B cell (primary cell): ENCODE measurements at regions not wholly inside any gene's neighbourhood (a gene's known extent, or its start where the extent isn't known, plus 50 kb on each side); places are given as distances from the start of the nearest gene placed in this dataset.

Experiments used
- ATAC-seq: fragments of 200-7000 bp; cut with Tn5 transposase; one replicate; pipeline ENCODE4 v1.10.0; 2021; ENCODE audit warnings: low read depth, mild to moderate bottlenecking, moderate number of reproducible peaks, moderate library complexity
- CTCF ChIA-PET: fragments of 350-600 bp; sonication (Branson Sonifier 250); formaldehyde crosslinking; loops from one replicate; lab custom pipeline; 2021; ENCODE audit warnings: antibody characterized with exemption, inconsistent platforms; lab: Charles Lee
- POLR2A ChIA-PET: fragments of 350-600 bp; sonication (Branson Sonifier 250); formaldehyde crosslinking; loops from one replicate; lab custom pipeline; 2021; ENCODE audit warnings: antibody characterized with exemption; lab: Charles Lee
- DNase-seq: peaks from one replicate; pipeline ENCODE4 v3.0.0; 2013
- H2AFZ ChIP-seq: 2 replicates; pipeline ENCODE4 v1.6.1; 2012; ENCODE audit warnings: mild to moderate bottlenecking, low read depth, low read length; ENCODE audit not compliant: insufficient read depth, poor library complexity, severe bottlenecking
- H3K27ac ChIP-seq, 2 donors: 1 replicate in 1 of 2; 2 replicates in 1 of 2; pipeline ENCODE4 v1.5.1; 2012 to 2013; ENCODE audit warnings: low read length in 2 of 2, mild to moderate bottlenecking in 2 of 2, moderate library complexity in 1 of 2
- H3K27me3 ChIP-seq, 4 experiments: fragments of 200-600 bp in 1 of 4; sonication (generic) in 1 of 4; replicated peaks in 1 of 4; 1 replicate in 2 of 4; 2 replicates in 2 of 4; pipeline versions ENCODE4 v1.6.1 to v1.7.0; 2013 to 2016; ENCODE audit warnings: low read length in 3 of 4, mild to moderate bottlenecking in 2 of 4, mixed read lengths in 1 of 4, moderate library complexity in 1 of 4; ENCODE audit not compliant: insufficient read depth in 4 of 4, control insufficient read depth in 3 of 4; ENCODE audit errors: control extremely low read depth in 1 of 4
- H3K36me3 ChIP-seq, 2 experiments: replicated peaks in 1 of 2; 1 replicate in 1 of 2; 2 replicates in 1 of 2; pipeline versions ENCODE4 v1.6.1 to v1.7.1; 2013; ENCODE audit warnings: low read length in 1 of 2; ENCODE audit not compliant: insufficient read depth in 2 of 2, control insufficient read depth in 1 of 2; ENCODE audit errors: control extremely low read depth in 1 of 2, extremely low read depth in 1 of 2
- H3K4me1 ChIP-seq, 2 donors: fragments of 200-600 bp in 1 of 2; sonication (generic) in 1 of 2; 1 replicate in 1 of 2; 2 replicates in 1 of 2; pipeline versions ENCODE4 v1.5.1 to v1.6.1; 2013 to 2017; ENCODE audit warnings: low read length in 2 of 2; ENCODE audit not compliant: control insufficient read depth in 2 of 2, insufficient read depth in 2 of 2
- H3K4me2 ChIP-seq: replicated peaks from 2 replicates; pipeline ENCODE3; 2012; ENCODE audit warnings: mild to moderate bottlenecking, low read depth, low read length; ENCODE audit not compliant: poor library complexity, severe bottlenecking
- H3K4me3 ChIP-seq, 5 experiments: fragments of 200-600 bp in 1 of 5; sonication (generic) in 1 of 5; 1 replicate in 3 of 5; 2 replicates in 2 of 5; pipeline versions ENCODE4 v1.5.1 to v1.7.0; 2011 to 2016; ENCODE audit warnings: low read length in 4 of 5, mild to moderate bottlenecking in 4 of 5, low read depth in 2 of 5, control low read depth in 1 of 5, moderate library complexity in 1 of 5; ENCODE audit not compliant: insufficient read depth in 1 of 5; ENCODE audit errors: control extremely low read depth in 1 of 5, extremely low read depth in 1 of 5
- H3K79me2 ChIP-seq: fragments of 200-600 bp; sonication (generic); one replicate; pipeline ENCODE4 v1.6.0; 2016; ENCODE audit warnings: low read length; ENCODE audit not compliant: control insufficient read depth, insufficient read depth
- H3K9ac ChIP-seq: fragments of 200-600 bp; sonication (generic); 2 replicates; pipeline ENCODE4 v1.6.1; 2017; ENCODE audit warnings: mild to moderate bottlenecking, low read length, moderate library complexity
- H3K9me3 ChIP-seq, 3 donors: one replicate each; pipeline versions ENCODE4 v1.6.1 to v1.7.1; 2013; ENCODE audit warnings: low read length in 2 of 3; ENCODE audit not compliant: control insufficient read depth in 2 of 3, insufficient read depth in 1 of 3; ENCODE audit errors: control extremely low read depth in 1 of 3
- H4K20me1 ChIP-seq: 2 replicates; pipeline ENCODE4 v1.6.0; 2012; ENCODE audit warnings: mild to moderate bottlenecking, low read length; ENCODE audit not compliant: insufficient read depth, control insufficient read depth, poor library complexity, severe bottlenecking
- H3K27ac Mint-ChIP-seq: one replicate; pipeline ENCODE4 v1.8.0; 2021; ENCODE audit warnings: mixed read lengths
- H3K27me3 Mint-ChIP-seq: one replicate; pipeline ENCODE4 v1.8.0; 2021; ENCODE audit warnings: mixed read lengths
- H3K4me1 Mint-ChIP-seq: one replicate; pipeline ENCODE4 v1.8.0; 2021; ENCODE audit warnings: mixed read lengths
- H3K4me3 Mint-ChIP-seq: one replicate; pipeline ENCODE4 v1.8.0; 2021; ENCODE audit warnings: mixed read lengths
- H3K9me3 Mint-ChIP-seq: one replicate; pipeline ENCODE4 v1.8.0; 2022; ENCODE audit warnings: mixed read lengths; ENCODE audit not compliant: insufficient read depth
- EZH2 ChIP-seq: IDR thresholded peaks from 2 replicates; pipeline ENCODE4 v1.6.1; 2012; ENCODE audit warnings: borderline replicate concordance, low read depth, mild to moderate bottlenecking, moderate library complexity, low read length; ENCODE audit not compliant: insufficient read depth, poor library complexity, severe bottlenecking
- WGBS: methylation state at CpG from one replicate; pipeline ENCODE4 v1.1.5; 2013; ENCODE audit warnings: missing lambda C conversion rate; ENCODE audit not compliant: insufficient coverage; 5-methylcytosine and 5-hydroxymethylcytosine counted together
- intact Hi-C: fragments of 100-400 bp; cut with micrococcal nuclease; formaldehyde crosslinking; loops from one replicate; pipeline ENCODE4 v1.10.0; 2022
- TF ChIP-seq, protein P1 (sequence below): fragments of 200-600 bp; IDR thresholded peaks from one replicate; pipeline ENCODE4 v1.8.0; 2022; ENCODE audit warnings: antibody characterized with exemption, mild to moderate bottlenecking

DNA sequence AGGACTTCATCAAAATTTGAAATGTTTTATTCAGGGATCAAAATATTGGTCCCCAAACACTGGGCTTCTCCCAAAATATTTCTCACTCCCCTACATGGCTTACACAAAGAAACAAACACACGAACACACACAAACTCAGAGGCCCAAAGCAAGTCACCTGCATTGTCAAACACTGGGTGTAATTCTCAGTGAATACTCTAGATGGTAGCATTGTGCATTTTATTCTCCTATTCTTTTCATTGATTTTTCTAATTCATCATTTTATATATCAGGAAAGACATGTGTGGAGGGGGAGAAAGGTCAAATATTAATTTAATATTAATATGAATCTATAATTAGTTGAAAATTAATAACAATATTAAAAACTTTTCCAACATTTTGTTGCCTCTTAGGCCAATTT, 72.3 kb upstream of the TNMD start:
- no peaks in the 10 kb centered on the region for H3K27me3 ChIP-seq
- POLR2A ChIA-PET, result no interaction called here
- H3K36me3 ChIP-seq, result no peaks in the 10 kb centered on the region
- H2AFZ ChIP-seq, result no peak overlapping the region
- no CpG with 5 or more reads among the region's 1 CpG for WGBS
- H4K20me1 ChIP-seq, result no peaks in the 10 kb centered on the region
- H3K9me3 ChIP-seq, result no peaks in the 10 kb centered on the region
- H3K4me3 ChIP-seq, result no peak overlapping the region
- no peaks in the 10 kb centered on the region for H3K79me2 ChIP-seq
- CTCF ChIA-PET, result interaction anchor here (0.9 to 2.9 kb wide), 16 partner anchors 9 to 262 kb away, joined by 3 to 24 read pairs (median 4); partner anchors contain the start of gene TSPAN6
- no peak overlapping the region for H3K9ac ChIP-seq
- Mint-ChIP-seq H3K27ac (no peak overlapping the region), H3K27me3 (peaks cover 3% of the 10 kb centered on the region), H3K9me3 (no peaks in the 10 kb centered on the region), H3K4me3 (no peak overlapping the region), H3K4me1 (no peaks in the 10 kb centered on the region)
- no peak overlapping the region for H3K27ac ChIP-seq
- no peak overlapping the region for H3K4me2 ChIP-seq
- no peaks in the 10 kb centered on the region for H3K4me1 ChIP-seq
- TF ChIP-seq, protein P1, sequence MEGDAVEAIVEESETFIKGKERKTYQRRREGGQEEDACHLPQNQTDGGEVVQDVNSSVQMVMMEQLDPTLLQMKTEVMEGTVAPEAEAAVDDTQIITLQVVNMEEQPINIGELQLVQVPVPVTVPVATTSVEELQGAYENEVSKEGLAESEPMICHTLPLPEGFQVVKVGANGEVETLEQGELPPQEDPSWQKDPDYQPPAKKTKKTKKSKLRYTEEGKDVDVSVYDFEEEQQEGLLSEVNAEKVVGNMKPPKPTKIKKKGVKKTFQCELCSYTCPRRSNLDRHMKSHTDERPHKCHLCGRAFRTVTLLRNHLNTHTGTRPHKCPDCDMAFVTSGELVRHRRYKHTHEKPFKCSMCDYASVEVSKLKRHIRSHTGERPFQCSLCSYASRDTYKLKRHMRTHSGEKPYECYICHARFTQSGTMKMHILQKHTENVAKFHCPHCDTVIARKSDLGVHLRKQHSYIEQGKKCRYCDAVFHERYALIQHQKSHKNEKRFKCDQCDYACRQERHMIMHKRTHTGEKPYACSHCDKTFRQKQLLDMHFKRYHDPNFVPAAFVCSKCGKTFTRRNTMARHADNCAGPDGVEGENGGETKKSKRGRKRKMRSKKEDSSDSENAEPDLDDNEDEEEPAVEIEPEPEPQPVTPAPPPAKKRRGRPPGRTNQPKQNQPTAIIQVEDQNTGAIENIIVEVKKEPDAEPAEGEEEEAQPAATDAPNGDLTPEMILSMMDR, result peak; percentile 82
- TF ChIP-seq EZH2, result no peak
- intact Hi-C loops, result loop anchor here (1.0 kb wide), 2 partner anchors 124 to 173 kb away; partner anchors contain the start of gene TSPAN6
- DNase-seq (peak; percentile 31), ATAC-seq (no peak)

DNA sequence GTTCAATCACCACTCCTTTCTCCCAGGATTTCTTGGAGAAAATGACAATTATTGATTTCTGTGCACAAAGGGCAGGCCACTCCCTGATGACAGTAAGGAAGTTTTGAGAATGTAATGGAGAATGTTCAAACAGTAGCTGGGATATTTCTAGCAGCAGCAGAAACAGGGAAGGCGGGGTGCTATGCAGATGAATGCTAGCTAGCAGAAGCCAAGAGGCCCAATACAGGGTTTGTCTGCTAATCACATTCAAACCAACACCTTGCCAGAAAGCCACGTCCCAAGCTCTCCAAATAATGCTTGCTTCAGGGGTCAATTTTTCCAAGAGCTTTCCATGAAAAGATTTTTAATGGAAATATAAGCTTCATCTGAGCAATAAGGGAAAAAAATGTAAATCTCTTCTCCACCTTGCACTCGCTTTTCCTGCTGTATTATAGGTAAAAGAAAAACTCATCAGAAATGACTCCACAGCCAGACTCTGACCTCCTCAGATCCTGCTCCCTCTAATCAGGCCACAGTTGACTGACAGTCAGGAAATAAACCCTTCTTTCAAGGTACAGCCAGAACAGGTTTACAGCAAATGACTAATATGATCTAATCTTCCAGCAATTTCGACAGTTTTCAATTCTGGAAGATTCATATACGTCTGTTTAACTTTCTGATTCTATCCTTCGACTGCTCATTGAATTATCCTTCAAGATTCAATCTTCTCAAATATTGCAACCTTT, 84.7 kb upstream of the PCDH19 start:
- Histone ChIP-seq H3K9ac (no peak overlapping the region), H3K79me2 (no peaks in the 10 kb centered on the region), H3K36me3 (no peaks in the 10 kb centered on the region), H3K27me3 (no peaks in the 10 kb centered on the region), H3K9me3 (no peaks in the 10 kb centered on the region), H3K4me2 (no peak overlapping the region), H3K27ac (no peak overlapping the region), H3K4me1 (no peaks in the 10 kb centered on the region), H2AFZ (no peak overlapping the region), H4K20me1 (no peaks in the 10 kb centered on the region), H3K4me3 (no peak overlapping the region)
- intact Hi-C loops, result no loop called here
- H3K4me3 Mint-ChIP-seq, result no peak overlapping the region
- no peak for TF ChIP-seq EZH2
- TF ChIP-seq, protein P1, result no peak
- no peaks in the 10 kb centered on the region for H3K27me3 Mint-ChIP-seq
- ATAC-seq, result no peak
- WGBS, result no CpG with 5 or more reads among the region's 6 CpGs
- no peaks in the 10 kb centered on the region for H3K4me1 Mint-ChIP-seq
- ChIA-PET CTCF (no interaction called here), POLR2A (no interaction called here)
- no peaks in the 10 kb centered on the region for H3K9me3 Mint-ChIP-seq
- DNase-seq, result no peak
- no peak overlapping the region for H3K27ac Mint-ChIP-seq
